ENCODE measurements at regions not wholly inside any gene's neighbourhood (a gene's known extent, or its start where the extent isn't known, plus 50 kb on each side); places are given as distances from the start of the nearest gene placed in this dataset.
"Not testable (repeated sequence)": the region's sequence is repeated elsewhere in the genome, so short reads cannot be mapped to it uniquely, and the experiment has no call there.

DNA sequence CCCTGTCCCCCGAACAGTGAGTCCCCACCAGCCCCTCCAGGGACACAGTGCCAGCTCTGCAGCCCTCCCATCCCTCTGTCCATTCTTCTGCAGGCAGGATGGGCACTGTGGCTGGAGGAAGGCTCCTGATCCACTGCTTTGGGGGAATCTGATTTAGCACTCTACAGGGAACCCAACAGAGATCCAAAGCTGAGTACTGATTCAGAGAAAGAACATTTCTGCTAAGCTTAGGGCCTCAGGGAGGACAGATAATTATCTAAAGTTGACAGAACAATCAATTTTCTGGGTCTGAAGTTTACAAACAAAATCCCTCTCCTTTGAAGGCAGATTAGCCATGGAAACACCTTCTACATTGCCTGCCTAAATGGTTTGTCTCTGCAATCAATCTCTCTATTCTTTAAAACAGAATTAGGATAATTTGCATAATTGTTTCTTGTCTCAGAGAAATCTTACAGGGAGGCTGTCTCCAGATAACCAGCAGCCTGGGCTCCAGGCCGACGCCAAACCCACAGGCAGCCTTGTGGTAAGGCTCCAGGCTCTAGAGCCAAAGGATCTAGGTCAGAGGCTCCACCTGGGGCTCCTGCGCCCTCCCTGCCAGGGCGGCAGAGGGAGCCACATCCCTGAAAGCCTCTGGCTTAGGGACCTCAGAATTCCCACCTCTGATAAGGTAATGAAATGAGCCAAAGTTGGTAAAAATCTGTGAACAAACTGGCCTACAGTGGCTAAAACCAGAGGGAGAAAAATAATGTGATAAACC lies 152.2 kb upstream of the FAM20C start:
- TF ChIP-seq, protein P1, sequence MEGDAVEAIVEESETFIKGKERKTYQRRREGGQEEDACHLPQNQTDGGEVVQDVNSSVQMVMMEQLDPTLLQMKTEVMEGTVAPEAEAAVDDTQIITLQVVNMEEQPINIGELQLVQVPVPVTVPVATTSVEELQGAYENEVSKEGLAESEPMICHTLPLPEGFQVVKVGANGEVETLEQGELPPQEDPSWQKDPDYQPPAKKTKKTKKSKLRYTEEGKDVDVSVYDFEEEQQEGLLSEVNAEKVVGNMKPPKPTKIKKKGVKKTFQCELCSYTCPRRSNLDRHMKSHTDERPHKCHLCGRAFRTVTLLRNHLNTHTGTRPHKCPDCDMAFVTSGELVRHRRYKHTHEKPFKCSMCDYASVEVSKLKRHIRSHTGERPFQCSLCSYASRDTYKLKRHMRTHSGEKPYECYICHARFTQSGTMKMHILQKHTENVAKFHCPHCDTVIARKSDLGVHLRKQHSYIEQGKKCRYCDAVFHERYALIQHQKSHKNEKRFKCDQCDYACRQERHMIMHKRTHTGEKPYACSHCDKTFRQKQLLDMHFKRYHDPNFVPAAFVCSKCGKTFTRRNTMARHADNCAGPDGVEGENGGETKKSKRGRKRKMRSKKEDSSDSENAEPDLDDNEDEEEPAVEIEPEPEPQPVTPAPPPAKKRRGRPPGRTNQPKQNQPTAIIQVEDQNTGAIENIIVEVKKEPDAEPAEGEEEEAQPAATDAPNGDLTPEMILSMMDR (conservative IDR thresholded peaks at IDR 0.05; ENCODE audit: low read depth, low read length): not testable (repeated sequence)
- TF ChIP-seq MXI1 (IDR thresholded peaks at IDR 0.05; ENCODE audit: borderline replicate concordance, low read depth, low read length); POLR2A (IDR thresholded peaks at IDR 0.05; ENCODE audit: low read depth, low read length); BHLHE40 (IDR thresholded peaks at IDR 0.05; ENCODE audit: low read depth, low read length); RAD21 (IDR thresholded peaks at IDR 0.05; ENCODE audit: low read length); SMC3 (IDR thresholded peaks at IDR 0.05; ENCODE audit: low read depth, low read length); RFX5 (IDR thresholded peaks at IDR 0.05; ENCODE audit: low read depth, low read length); RCOR1 (IDR thresholded peaks at IDR 0.05; ENCODE audit: insufficient replicate concordance, low read length): not testable (repeated sequence)

Data from IMR-90 (cell line).